Activated B cell treated with CpG ODN at 0.5 μM for 24 hours (primary cell): ENCODE measurements at regions not wholly inside any gene's neighbourhood (a gene's known extent, or its start where the extent isn't known, plus 50 kb on each side); places are given as distances from the start of the nearest gene placed in this dataset.

Experiments used
- ATAC-seq: fragments of 200-7000 bp; cut with Tn5 transposase; one replicate; pipeline ENCODE4 v1.10.0; 2021; ENCODE audit warnings: low read depth, mild to moderate bottlenecking, moderate library complexity
- CTCF ChIA-PET: fragments of 350-600 bp; sonication (Branson Sonifier 250); formaldehyde crosslinking; loops from one replicate; lab custom pipeline; 2021; ENCODE audit warnings: antibody characterized with exemption; lab: Charles Lee
- POLR2A ChIA-PET: fragments of 350-600 bp; sonication (Branson Sonifier 250); formaldehyde crosslinking; loops from one replicate; lab custom pipeline; 2021; ENCODE audit warnings: antibody characterized with exemption; lab: Charles Lee
- DNase-seq: peaks from one replicate; pipeline ENCODE4 v3.0.0; 2022
- H3K27ac Mint-ChIP-seq: one replicate; pipeline ENCODE4 v1.8.0; 2020; ENCODE audit warnings: mixed read lengths
- H3K27me3 Mint-ChIP-seq: one replicate; pipeline ENCODE4 v1.8.0; 2021; ENCODE audit warnings: mixed read lengths
- H3K36me3 Mint-ChIP-seq: one replicate; pipeline ENCODE4 v1.8.0; 2021; ENCODE audit warnings: low read depth, mixed read lengths
- H3K4me1 Mint-ChIP-seq: one replicate; pipeline ENCODE4 v1.8.0; 2021; ENCODE audit warnings: mixed read lengths
- H3K4me3 Mint-ChIP-seq: one replicate; pipeline ENCODE4 v1.8.0; 2020; ENCODE audit warnings: mild to moderate bottlenecking, mixed read lengths
- H3K9me3 Mint-ChIP-seq: one replicate; pipeline ENCODE4 v1.8.0; 2020; ENCODE audit warnings: mixed read lengths
- intact Hi-C: fragments of 100-400 bp; cut with micrococcal nuclease; formaldehyde crosslinking; loops from one replicate; pipeline ENCODE4 v1.15.1; 2024
- TF ChIP-seq, protein P1 (sequence below): fragments of 200-600 bp; IDR thresholded peaks from one replicate; pipeline ENCODE4 v1.8.0; 2022; ENCODE audit warnings: antibody characterized with exemption, mild to moderate bottlenecking

DNA sequence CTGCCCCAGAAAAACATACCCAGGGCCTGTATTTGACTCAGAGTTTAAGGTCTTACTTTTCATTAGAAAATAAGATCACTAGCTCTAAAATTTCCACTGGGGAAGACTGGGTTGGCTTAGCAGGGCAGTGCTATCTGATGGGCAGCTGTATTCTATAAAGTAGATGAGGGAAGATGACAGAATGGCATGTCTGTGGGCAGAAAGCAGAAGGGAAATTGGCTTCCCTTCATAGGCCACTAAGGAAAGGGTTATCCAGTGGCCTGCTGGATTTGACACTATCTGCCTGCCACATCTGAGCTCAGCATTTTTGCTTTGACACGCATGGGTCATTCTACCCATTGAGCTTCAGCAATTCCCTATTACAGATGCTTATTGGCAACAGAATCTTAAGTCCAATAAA is 461.3 kb upstream of the RASGRP1 start:
- Mint-ChIP-seq H3K4me3 (no peak overlapping the region), H3K27ac (no peak overlapping the region), H3K27me3 (no peaks in the 10 kb centered on the region), H3K4me1 (no peaks in the 10 kb centered on the region), H3K9me3 (no peaks in the 10 kb centered on the region), H3K36me3 (no peaks in the 10 kb centered on the region)
- DNase-seq (no peak), ATAC-seq (no peak)
- ChIA-PET CTCF (no interaction called here), POLR2A (no interaction called here)
- TF ChIP-seq, protein P1, sequence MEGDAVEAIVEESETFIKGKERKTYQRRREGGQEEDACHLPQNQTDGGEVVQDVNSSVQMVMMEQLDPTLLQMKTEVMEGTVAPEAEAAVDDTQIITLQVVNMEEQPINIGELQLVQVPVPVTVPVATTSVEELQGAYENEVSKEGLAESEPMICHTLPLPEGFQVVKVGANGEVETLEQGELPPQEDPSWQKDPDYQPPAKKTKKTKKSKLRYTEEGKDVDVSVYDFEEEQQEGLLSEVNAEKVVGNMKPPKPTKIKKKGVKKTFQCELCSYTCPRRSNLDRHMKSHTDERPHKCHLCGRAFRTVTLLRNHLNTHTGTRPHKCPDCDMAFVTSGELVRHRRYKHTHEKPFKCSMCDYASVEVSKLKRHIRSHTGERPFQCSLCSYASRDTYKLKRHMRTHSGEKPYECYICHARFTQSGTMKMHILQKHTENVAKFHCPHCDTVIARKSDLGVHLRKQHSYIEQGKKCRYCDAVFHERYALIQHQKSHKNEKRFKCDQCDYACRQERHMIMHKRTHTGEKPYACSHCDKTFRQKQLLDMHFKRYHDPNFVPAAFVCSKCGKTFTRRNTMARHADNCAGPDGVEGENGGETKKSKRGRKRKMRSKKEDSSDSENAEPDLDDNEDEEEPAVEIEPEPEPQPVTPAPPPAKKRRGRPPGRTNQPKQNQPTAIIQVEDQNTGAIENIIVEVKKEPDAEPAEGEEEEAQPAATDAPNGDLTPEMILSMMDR = no peak
- intact Hi-C loops = no loop called here

DNA sequence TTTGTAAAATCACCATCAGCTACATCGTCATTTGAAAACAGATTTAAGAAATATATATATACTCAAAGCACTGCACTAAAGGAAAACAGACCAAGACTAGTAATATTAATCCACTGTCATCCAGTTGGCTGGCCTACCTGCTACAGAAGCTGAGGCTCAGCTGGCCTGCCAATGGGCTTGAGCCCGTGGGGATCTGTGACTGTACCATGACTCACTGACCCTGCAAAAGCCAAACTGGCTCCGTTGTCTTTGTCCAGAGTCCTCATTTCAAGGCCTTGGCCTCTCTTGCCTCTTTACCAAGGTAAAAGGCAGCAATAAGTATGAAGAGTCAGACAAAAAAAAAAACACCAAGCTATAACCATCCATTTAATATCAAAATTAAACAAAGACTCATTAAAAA is 463.5 kb upstream of the RASGRP1 start:
- Mint-ChIP-seq H3K4me3 (no peak overlapping the region), H3K36me3 (no peaks in the 10 kb centered on the region), H3K27me3 (no peaks in the 10 kb centered on the region), H3K4me1 (no peaks in the 10 kb centered on the region), H3K9me3 (no peaks in the 10 kb centered on the region), H3K27ac (no peak overlapping the region)
- DNase-seq (no peak), ATAC-seq (no peak)
- POLR2A ChIA-PET = no interaction called here
- TF ChIP-seq, protein P1 = no peak
- intact Hi-C loops = no loop called here
- CTCF ChIA-PET = no interaction called here

DNA sequence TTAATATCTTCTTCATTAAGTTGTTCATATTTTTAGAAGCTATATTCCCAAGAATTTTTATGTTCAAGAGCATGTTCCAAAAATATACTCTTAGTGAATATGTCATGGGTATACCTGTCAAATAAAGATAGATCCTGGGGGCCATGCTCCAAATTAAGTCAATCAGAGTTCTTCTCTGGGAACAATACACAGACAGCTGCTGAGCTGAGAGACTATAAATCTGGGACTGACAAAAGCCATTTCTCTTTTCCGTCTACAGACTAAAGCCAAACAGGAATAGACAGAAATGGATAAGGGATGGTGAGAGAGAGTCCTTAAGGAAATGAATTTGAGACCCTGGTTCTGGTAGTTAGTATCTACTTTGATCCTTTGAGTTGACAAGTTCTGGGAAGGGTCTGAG is 465.1 kb upstream of the RASGRP1 start:
- DNase-seq = no peak
- ChIA-PET POLR2A (no interaction called here), CTCF (no interaction called here)
- Mint-ChIP-seq H3K36me3 (no peaks in the 10 kb centered on the region), H3K4me3 (no peak overlapping the region), H3K4me1 (no peaks in the 10 kb centered on the region), H3K9me3 (no peaks in the 10 kb centered on the region), H3K27me3 (no peaks in the 10 kb centered on the region), H3K27ac (no peak overlapping the region)
- intact Hi-C loops = no loop called here
- TF ChIP-seq, protein P1 = no peak
- ATAC-seq = no peak

DNA sequence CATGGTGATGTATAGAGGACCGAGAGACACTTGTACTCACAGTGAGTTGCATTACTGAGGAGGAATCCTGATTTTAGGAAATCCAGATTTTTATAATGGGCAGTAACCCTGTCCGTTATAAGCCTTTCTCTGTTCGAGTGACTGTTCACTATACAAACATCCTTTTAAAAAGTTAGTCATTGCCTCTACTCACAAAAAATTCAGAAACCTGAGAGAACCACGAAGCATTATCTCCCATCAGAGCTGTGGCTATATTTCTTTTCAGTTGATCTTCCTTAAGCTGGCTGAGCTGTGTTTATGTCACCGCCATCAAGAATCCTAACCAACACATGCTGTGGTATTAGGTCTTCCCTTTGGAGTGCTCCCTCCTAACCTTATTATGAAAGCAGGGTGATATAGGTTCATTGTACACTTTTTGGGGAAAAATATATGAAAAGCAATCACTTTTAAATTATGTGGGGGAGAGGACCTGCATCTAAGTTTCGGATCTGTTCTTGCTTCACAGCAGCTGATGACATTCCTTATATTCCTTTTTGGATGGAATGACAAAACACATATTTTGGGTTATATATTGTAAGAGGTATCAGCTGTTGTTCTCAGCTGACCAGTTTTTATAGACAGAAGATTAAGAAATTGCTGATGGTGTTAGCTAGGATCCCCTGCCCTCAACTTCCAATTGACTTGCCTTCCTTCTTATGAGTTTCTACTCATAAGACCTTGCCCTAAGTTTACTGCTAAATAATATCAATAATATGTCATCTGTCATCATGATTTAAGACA is 465.9 kb upstream of the RASGRP1 start:
- ATAC-seq (no peak), DNase-seq (no peak)
- Mint-ChIP-seq H3K36me3 (no peaks in the 10 kb centered on the region), H3K9me3 (no peaks in the 10 kb centered on the region), H3K27me3 (no peaks in the 10 kb centered on the region), H3K4me1 (no peaks in the 10 kb centered on the region), H3K27ac (no peak overlapping the region), H3K4me3 (no peak overlapping the region)
- TF ChIP-seq, protein P1 = no peak
- ChIA-PET POLR2A (no interaction called here), CTCF (no interaction called here)
- intact Hi-C loops = no loop called here

DNA sequence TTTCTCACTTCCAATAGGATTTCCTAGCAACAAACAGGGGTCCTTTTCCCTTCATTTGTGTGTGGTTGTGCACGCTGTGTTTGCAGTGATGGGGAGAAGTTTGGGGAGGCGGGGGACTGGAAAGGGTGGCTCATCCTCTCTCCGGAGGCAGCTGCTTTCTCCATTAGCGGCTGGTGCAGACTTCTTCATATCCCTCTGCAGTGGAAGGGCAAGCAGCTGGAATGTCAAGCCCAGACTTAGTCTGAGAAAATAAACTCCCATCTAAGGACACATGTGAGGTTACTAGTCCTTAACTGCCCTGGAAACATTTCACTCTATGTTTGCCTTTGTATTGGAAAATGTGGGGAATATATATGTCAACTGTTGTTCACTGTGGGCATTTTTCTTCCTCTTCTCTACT is 467.0 kb upstream of the RASGRP1 start:
- TF ChIP-seq, protein P1 = no peak
- H3K27ac Mint-ChIP-seq = no peak overlapping the region
- H3K9me3 Mint-ChIP-seq = no peaks in the 10 kb centered on the region
- H3K27me3 Mint-ChIP-seq = no peaks in the 10 kb centered on the region
- ChIA-PET CTCF (no interaction called here), POLR2A (no interaction called here)
- no peak overlapping the region for H3K4me3 Mint-ChIP-seq
- intact Hi-C loops = no loop called here
- H3K4me1 Mint-ChIP-seq = no peaks in the 10 kb centered on the region
- ATAC-seq = no peak
- no peak for DNase-seq
- H3K36me3 Mint-ChIP-seq = no peaks in the 10 kb centered on the region
